K562 (cell line): ENCODE measurements at regions not wholly inside any gene's neighbourhood (a gene's known extent, or its start where the extent isn't known, plus 50 kb on each side); places are given as distances from the start of the nearest gene placed in this dataset.

Experiments used
- ARNT ChIP-seq, 2 experiments: fragments of 450-650 bp; IDR thresholded peaks; 2 replicates each; pipeline ENCODE4 v1.6.1; 2016; ENCODE audit warnings: mild to moderate bottlenecking in 1 of 2
- BCOR ChIP-seq: fragments of 450-650 bp; IDR thresholded peaks from 2 replicates; pipeline ENCODE4 v1.6.1; 2016
- CBFB ChIP-seq: sonication (generic); formaldehyde crosslinking; IDR thresholded peaks from 2 replicates; pipeline ENCODE4 v1.4.0; 2020; ENCODE audit warnings: mild to moderate bottlenecking, missing genetic modification reagents
- EZH2 ChIP-seq: IDR thresholded peaks from 2 replicates; pipeline ENCODE4 v1.6.1; 2012; ENCODE audit warnings: low read depth, mild to moderate bottlenecking, inconsistent platforms, low read length, borderline replicate concordance
- FOXK2 ChIP-seq, 2 experiments: fragments of 450-650 bp; IDR thresholded peaks in 1 of 2; conservative IDR thresholded peaks in 1 of 2; 2 replicates each; pipeline ENCODE4 v1.6.1; 2016; ENCODE audit warnings: low read depth in 2 of 2, mild to moderate bottlenecking in 1 of 2
- JUND ChIP-seq, 2 experiments: IDR thresholded peaks; 2 replicates in 1 of 2; 3 replicates in 1 of 2; pipeline ENCODE4 v1.6.1; 2011; ENCODE audit warnings: borderline replicate concordance in 2 of 2, low read depth in 2 of 2, low read length in 2 of 2, improper control_type of control experiment in 1 of 2, missing biosample characterization in 1 of 2, missing genetic modification characterization in 1 of 2, missing genetic modification reagents in 1 of 2
- TFE3 ChIP-seq: fragments of 450-650 bp; formaldehyde crosslinking; IDR thresholded peaks from 2 replicates; pipeline ENCODE4 v1.4.0; 2020; ENCODE audit warnings: mild to moderate bottlenecking, mixed read lengths
- TSHZ1 ChIP-seq: fragments of 250-450 bp; sonication (Bioruptor Pico); IDR thresholded peaks from 2 replicates; pipeline ENCODE4 v1.4.0; 2020; ENCODE audit warnings: mild to moderate bottlenecking, moderate library complexity

- TF ChIP-seq JUND (IDR thresholded peaks at IDR 0.05; ENCODE audit: borderline replicate concordance, low read depth, low read length) (no peak), JUND (tag; IDR thresholded peaks at IDR 0.05; ENCODE audit: borderline replicate concordance, low read depth, low read length) (no peak), BCOR (no peak), TSHZ1 (CRISPR knock-in tag) (no peak), CBFB (CRISPR knock-in tag) (no peak), FOXK2 (conservative IDR thresholded peaks at IDR 0.05 in 1 of 2, IDR thresholded peaks at IDR 0.05 in 1 of 2; ENCODE audit: low read depth in 2 of 2) (no peak), TFE3 (CRISPR knock-in tag) (no peak), EZH2 (no peak), ARNT (IDR thresholded peaks at IDR 0.05) (no peak)
Measured at GRCh38 chr1:13916530-13916929, 216.5 kb downstream of the PRDM2 start.
